ENCODE measurements at regions not wholly inside any gene's neighbourhood (a gene's known extent, or its start where the extent isn't known, plus 50 kb on each side); places are given as distances from the start of the nearest gene placed in this dataset.

GRCh38 chr13:29978211-29978610, 127.8 kb upstream of the UBL3 start:
- Histone ChIP-seq H3K27me3 (ENCODE audit: low read depth) (no peaks in the 10 kb centered on the region), H3K4me1 (no peaks in the 10 kb centered on the region), H3K9me3 (no peaks in the 10 kb centered on the region), H3K27ac (no peak overlapping the region), H3K36me3 (no peaks in the 10 kb centered on the region), H3K4me3 (no peak overlapping the region)
- TF ChIP-seq CTCF (IDR thresholded peaks at IDR 0.05), result no peak
- ATAC-seq (no peak), DNase-seq (no peak)
- intact Hi-C loops (cut with DNase I), result no loop called here

GRCh38 chr13:29977476-29978120, 127.2 kb upstream of the UBL3 start:
- no peak for DNase-seq
- no peaks in the 10 kb centered on the region for H3K9me3 ChIP-seq
- no peak for TF ChIP-seq CTCF (IDR thresholded peaks at IDR 0.05)

GRCh38 chr13:29976535-29976934, 126.1 kb upstream of the UBL3 start:
- Histone ChIP-seq H3K27me3 (ENCODE audit: low read depth) (no peaks in the 10 kb centered on the region), H3K36me3 (no peaks in the 10 kb centered on the region), H3K27ac (no peak overlapping the region), H3K4me3 (no peak overlapping the region), H3K4me1 (no peaks in the 10 kb centered on the region), H3K9me3 (no peaks in the 10 kb centered on the region)
- no peak for TF ChIP-seq CTCF (IDR thresholded peaks at IDR 0.05)
- no peak for DNase-seq
- intact Hi-C loops (cut with DNase I), result no loop called here
- ATAC-seq, result no peak

More at GRCh38 chr13:29977476-29978120, 127.2 kb upstream of the UBL3 start:
- ATAC-seq, result no peak
- H3K4me1 ChIP-seq, result no peaks in the 10 kb centered on the region
- H3K36me3 ChIP-seq, result no peaks in the 10 kb centered on the region
- H3K27me3 ChIP-seq (ENCODE audit: low read depth), result no peaks in the 10 kb centered on the region
- no peak overlapping the region for H3K4me3 ChIP-seq
- no peak overlapping the region for H3K27ac ChIP-seq
- intact Hi-C loops (cut with DNase I), result no loop called here

- no peak for DNase-seq
Observed at GRCh38 chr13:29975283-29975682, 124.9 kb upstream of the UBL3 start.

GRCh38 chr13:29969286-29969685, 118.9 kb upstream of the UBL3 start:
- Histone ChIP-seq H3K27me3 (ENCODE audit: low read depth) (no peaks in the 10 kb centered on the region), H3K27ac (no peak overlapping the region), H3K9me3 (peaks cover 5% of the 10 kb centered on the region), H3K4me1 (no peaks in the 10 kb centered on the region), H3K4me3 (no peak overlapping the region), H3K36me3 (no peaks in the 10 kb centered on the region)
- intact Hi-C loops (cut with DNase I), result no loop called here
- ATAC-seq (no peak), DNase-seq (no peak)
- no peak for TF ChIP-seq CTCF (IDR thresholded peaks at IDR 0.05)

More at GRCh38 chr13:29975283-29975682, 124.9 kb upstream of the UBL3 start:
- TF ChIP-seq CTCF (IDR thresholded peaks at IDR 0.05), result no peak
- Histone ChIP-seq H3K4me3 (no peak overlapping the region), H3K36me3 (no peaks in the 10 kb centered on the region), H3K27me3 (ENCODE audit: low read depth) (no peaks in the 10 kb centered on the region), H3K27ac (no peak overlapping the region), H3K9me3 (no peaks in the 10 kb centered on the region), H3K4me1 (no peaks in the 10 kb centered on the region)
- intact Hi-C loops (cut with DNase I), result no loop called here
- ATAC-seq, result no peak

Measured in lower lobe of right lung (tissue), 2 donors.